Panc1 (cell line): ENCODE measurements at regions not wholly inside any gene's neighbourhood (a gene's known extent, or its start where the extent isn't known, plus 50 kb on each side); places are given as distances from the start of the nearest gene placed in this dataset.

Source experiments
- ATAC-seq: fragments of 200-7000 bp; cut with Tn5 transposase; 2 replicates; pipeline ENCODE4 v1.9.1; 2020; ENCODE audit warnings: mild to moderate bottlenecking, moderate library complexity
- BruUV-seq: library from RNA; stranded (reverse); fragments of 400-500 nt; replicated peaks from 2 replicates; lab custom pipeline; 2021; lab: Mats Ljungman, UMichigan
- CTCF ChIA-PET: fragments of 300-600 bp; sonication (Branson Sonifier 250); formaldehyde crosslinking; loops from one replicate; lab custom pipeline; 2022; ENCODE audit warnings: antibody characterized with exemption; lab: Charles Lee
- POLR2A ChIA-PET: fragments of 300-600 bp; sonication (Branson Sonifier 250); formaldehyde crosslinking; loops from one replicate; lab custom pipeline; 2022; ENCODE audit warnings: antibody characterized with exemption; lab: Charles Lee
- DNase-seq: peaks from one replicate; pipeline ENCODE4 v3.0.0-alpha.2; 2010; ENCODE audit warnings: low read depth, low spot score
- H3K27ac ChIP-seq: 2 replicates; pipeline ENCODE4 v1.5.1; 2011; ENCODE audit warnings: mild to moderate bottlenecking, low read length, inconsistent platforms
- H3K27me3 ChIP-seq: fragments of 200-500 bp; sonication (Bioruptor generic); 2 replicates; pipeline ENCODE4 v1.6.0; 2014; ENCODE audit warnings: low read length, inconsistent platforms; ENCODE audit not compliant: control insufficient read depth, insufficient read depth
- H3K36me3 ChIP-seq: fragments of 200-500 bp; sonication (Bioruptor generic); 2 replicates; pipeline ENCODE4 v1.5.1; 2014; ENCODE audit warnings: inconsistent platforms, mild to moderate bottlenecking, low read length, moderate library complexity; ENCODE audit not compliant: control insufficient read depth, insufficient read depth
- H3K4me1 ChIP-seq: 2 replicates; pipeline ENCODE4 v1.5.1; 2011; ENCODE audit warnings: inconsistent platforms, mild to moderate bottlenecking, low read length, moderate library complexity; ENCODE audit not compliant: control insufficient read depth, insufficient read depth
- H3K4me3 ChIP-seq, 2 experiments: 2 replicates each; pipeline ENCODE4 v1.5.1; 2011 to 2012; ENCODE audit warnings: low read depth in 2 of 2, low read length in 2 of 2, mild to moderate bottlenecking in 2 of 2, inconsistent platforms in 1 of 2, moderate library complexity in 1 of 2
- H3K9me3 ChIP-seq: fragments of 200-500 bp; sonication (Bioruptor generic); 2 replicates; pipeline ENCODE4 v1.5.1; 2014; ENCODE audit warnings: low read depth, mild to moderate bottlenecking, inconsistent platforms, low read length, moderate library complexity; ENCODE audit not compliant: control insufficient read depth, insufficient read depth
- POLR2AphosphoS5 ChIP-seq: IDR thresholded peaks from 2 replicates; pipeline ENCODE4 v1.6.1; 2012; ENCODE audit warnings: mild to moderate bottlenecking, low read depth, low read length, moderate library complexity
- REST ChIP-seq, 2 experiments: IDR thresholded peaks; 2 replicates each; pipeline ENCODE4 v1.6.1; 2011 to 2012; ENCODE audit warnings: low read depth in 2 of 2, control low read depth in 1 of 2, low read length in 1 of 2, mild to moderate bottlenecking in 1 of 2, moderate library complexity in 1 of 2; ENCODE audit not compliant: insufficient read depth in 1 of 2
- SIN3A ChIP-seq: IDR thresholded peaks from 2 replicates; pipeline ENCODE4 v1.6.1; 2012; ENCODE audit warnings: low read depth, mild to moderate bottlenecking, low read length, moderate library complexity, borderline replicate concordance; ENCODE audit not compliant: insufficient read depth
- TCF7L2 ChIP-seq: IDR thresholded peaks from 2 replicates; pipeline ENCODE4 v1.6.1; 2011; ENCODE audit warnings: mild to moderate bottlenecking, low read depth, low read length, inconsistent platforms
- in situ Hi-C: cut with HindIII; loops from 2 replicates; pipeline ENCODE4 v1.10.0; 2016; ENCODE audit warnings: low sequenced_read_pairs, low pct_unique_long_range_greater_than_20kb
- intact Hi-C: fragments of 100-400 bp; cut with micrococcal nuclease; formaldehyde crosslinking; loops from one replicate; pipeline ENCODE4 v1.10.0; 2022; ENCODE audit not compliant: unreplicated experiment
- TF ChIP-seq, protein P1 (sequence below): fragments of 450-650 bp; IDR thresholded peaks from 2 replicates; pipeline ENCODE4 v1.5.1; 2017; ENCODE audit warnings: mild to moderate bottlenecking

DNA sequence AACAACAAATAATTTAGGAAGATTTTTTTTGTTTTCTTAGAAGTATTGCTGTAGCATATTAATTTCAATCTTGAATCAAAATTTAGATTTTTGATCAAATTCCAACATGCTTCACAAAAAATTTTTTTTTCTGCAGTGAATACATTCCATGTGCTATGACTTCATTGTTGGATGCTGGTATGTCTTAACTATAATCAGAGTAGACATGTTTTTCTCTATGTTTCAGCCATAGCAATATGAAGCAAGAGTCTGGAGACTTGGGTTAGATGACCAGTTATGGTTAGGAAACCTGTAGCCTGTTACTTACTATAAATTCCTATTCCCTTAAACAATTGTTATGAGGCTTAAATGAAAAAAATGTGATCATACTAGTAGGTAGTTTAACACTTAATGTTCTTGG is 176.1 kb upstream of the CHL1 start:
- no peaks in the 10 kb centered on the region for H3K27me3 ChIP-seq
- intact Hi-C loops (no loop called here), in situ Hi-C loops (no loop called here)
- no peak overlapping the region for H3K4me3 ChIP-seq
- POLR2A ChIA-PET = no interaction called here
- H3K36me3 ChIP-seq = no peaks in the 10 kb centered on the region
- BruUV-seq = no TSS peak
- no peak for TF ChIP-seq POLR2AphosphoS5
- TF ChIP-seq TCF7L2 = no peak
- TF ChIP-seq SIN3A = no peak
- TF ChIP-seq REST (IDR thresholded peaks at IDR 0.05; ENCODE audit: insufficient read depth in 1 of 2, low read depth in 2 of 2, low read length in 1 of 2) = no peak
- TF ChIP-seq, protein P1, sequence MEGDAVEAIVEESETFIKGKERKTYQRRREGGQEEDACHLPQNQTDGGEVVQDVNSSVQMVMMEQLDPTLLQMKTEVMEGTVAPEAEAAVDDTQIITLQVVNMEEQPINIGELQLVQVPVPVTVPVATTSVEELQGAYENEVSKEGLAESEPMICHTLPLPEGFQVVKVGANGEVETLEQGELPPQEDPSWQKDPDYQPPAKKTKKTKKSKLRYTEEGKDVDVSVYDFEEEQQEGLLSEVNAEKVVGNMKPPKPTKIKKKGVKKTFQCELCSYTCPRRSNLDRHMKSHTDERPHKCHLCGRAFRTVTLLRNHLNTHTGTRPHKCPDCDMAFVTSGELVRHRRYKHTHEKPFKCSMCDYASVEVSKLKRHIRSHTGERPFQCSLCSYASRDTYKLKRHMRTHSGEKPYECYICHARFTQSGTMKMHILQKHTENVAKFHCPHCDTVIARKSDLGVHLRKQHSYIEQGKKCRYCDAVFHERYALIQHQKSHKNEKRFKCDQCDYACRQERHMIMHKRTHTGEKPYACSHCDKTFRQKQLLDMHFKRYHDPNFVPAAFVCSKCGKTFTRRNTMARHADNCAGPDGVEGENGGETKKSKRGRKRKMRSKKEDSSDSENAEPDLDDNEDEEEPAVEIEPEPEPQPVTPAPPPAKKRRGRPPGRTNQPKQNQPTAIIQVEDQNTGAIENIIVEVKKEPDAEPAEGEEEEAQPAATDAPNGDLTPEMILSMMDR = no peak
- no peak overlapping the region for H3K27ac ChIP-seq
- H3K9me3 ChIP-seq = no peaks in the 10 kb centered on the region
- ATAC-seq (no peak), DNase-seq (no peak)
- CTCF ChIA-PET = no interaction called here
- no peaks in the 10 kb centered on the region for H3K4me1 ChIP-seq

GRCh38 chr3:24006-24405 is 172.6 kb upstream of the CHL1 start:
- ChIA-PET POLR2A (no interaction called here), CTCF (no interaction called here)
- intact Hi-C loops = no loop called here
- H3K27me3 ChIP-seq = no peaks in the 10 kb centered on the region
- in situ Hi-C loops = no loop called here
- no peak for ATAC-seq
- H3K27ac ChIP-seq = no peak overlapping the region
- H3K9me3 ChIP-seq = no peaks in the 10 kb centered on the region
- no peaks in the 10 kb centered on the region for H3K36me3 ChIP-seq
- TF ChIP-seq POLR2AphosphoS5 (no peak), REST (IDR thresholded peaks at IDR 0.05; ENCODE audit: insufficient read depth in 1 of 2, low read depth in 2 of 2, low read length in 1 of 2) (no peak)
- no peak for DNase-seq
- H3K4me1 ChIP-seq = no peaks in the 10 kb centered on the region
- no TSS peak for BruUV-seq
- no peak overlapping the region for H3K4me3 ChIP-seq
